ENCODE measurements at regions not wholly inside any gene's neighbourhood (a gene's known extent, or its start where the extent isn't known, plus 50 kb on each side); places are given as distances from the start of the nearest gene placed in this dataset.

DNA sequence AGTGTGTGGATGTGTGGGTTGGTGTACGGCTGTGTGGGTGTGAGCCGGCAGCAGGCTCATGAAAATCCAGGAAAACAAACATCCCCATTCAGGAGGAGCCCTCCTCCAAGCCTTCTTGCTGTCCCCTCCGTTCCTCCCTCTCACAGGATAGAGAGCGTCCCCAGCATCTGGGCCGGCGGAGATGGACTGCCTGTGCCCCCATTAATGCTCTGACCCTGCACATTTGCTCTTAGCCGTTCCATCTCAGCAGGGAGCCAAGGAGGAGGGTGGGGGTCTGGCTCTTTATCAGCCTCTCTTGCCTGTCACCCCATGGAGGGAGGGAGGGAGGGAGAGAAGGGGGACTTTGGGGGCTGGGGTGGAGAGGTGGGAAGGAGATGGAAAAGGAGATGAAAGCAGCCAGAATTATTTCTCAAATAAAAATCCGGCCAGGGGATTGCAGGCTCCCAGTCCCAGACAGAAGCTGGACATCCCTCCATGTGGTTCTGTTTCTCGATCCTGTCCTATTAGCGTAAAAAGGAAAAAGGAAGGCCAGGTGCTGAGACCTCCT is 240.0 kb upstream of the ZFHX3 start:
- Mint-ChIP-seq H3K9me3 (peaks cover 0 to 4% of the 10 kb centered on the region in 2 donors), H3K4me1 (no peaks in the 10 kb centered on the region), H3K27ac (no peak overlapping the region), H3K4me3 (no peak overlapping the region), H3K27me3 (no peaks in the 10 kb centered on the region)
- no peak for DNase-seq
- ATAC-seq: no peak

DNA sequence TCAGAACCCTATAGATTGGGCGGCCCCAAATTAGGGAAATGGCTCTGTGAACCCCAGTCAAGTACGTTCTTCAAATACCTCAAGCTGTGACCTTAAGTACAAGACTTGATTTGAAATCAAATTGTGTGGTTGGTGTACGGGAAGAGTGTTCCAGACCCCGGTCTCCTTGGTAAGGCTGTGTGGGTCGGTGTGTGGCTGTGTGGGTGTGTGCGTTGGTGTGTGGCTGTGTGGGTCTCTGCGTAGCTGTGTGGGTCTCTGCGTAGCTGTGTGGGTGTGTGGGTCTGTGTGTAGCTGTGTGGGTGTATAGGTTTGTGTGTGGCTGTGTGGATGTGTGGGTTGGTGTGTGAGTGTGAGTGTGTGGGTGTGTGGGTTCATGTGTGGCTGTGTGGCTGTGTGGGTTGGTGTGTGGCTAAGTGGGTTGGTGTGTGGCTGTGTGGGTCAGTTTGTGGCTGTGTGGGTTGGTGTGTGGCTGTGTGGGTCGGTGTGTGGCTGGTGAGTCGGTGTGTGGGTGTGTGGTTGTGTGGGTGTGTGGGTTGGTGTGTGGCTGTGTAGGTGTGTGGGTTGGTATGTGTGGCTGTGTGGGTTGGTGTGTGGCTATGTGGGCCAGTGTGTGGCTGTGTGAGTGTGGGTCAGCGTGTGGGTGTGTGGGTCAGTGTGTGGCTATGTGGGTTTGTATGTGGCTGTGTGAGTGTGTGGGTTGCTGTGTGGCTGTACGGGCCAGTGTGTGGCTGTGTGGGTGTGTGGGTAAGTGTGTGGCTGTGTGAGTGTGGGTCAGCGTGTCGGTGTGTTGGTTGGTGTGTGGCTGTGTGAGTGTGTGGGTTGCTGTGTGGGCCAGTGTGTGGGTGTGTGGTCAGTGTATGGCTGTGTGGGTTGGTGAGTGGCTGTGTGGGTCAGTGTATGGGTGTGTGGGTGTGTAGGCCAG is 238.7 kb upstream of the ZFHX3 start:
- Mint-ChIP-seq H3K27ac (no peak overlapping the region), H3K4me3 (no peak overlapping the region), H3K4me1 (no peaks in the 10 kb centered on the region), H3K27me3 (no peaks in the 10 kb centered on the region), H3K9me3 (no peaks in the 10 kb centered on the region)
- no peak for DNase-seq
- no peak for ATAC-seq

- Mint-ChIP-seq H3K27ac (no peak overlapping the region), H3K4me3 (no peak overlapping the region), H3K4me1 (no peaks in the 10 kb centered on the region), H3K27me3 (peaks cover 2% of the 10 kb centered on the region), H3K9me3 (no peaks in the 10 kb centered on the region)
- no peak for DNase-seq
- no peak for ATAC-seq
These were observed 237.7 kb upstream of the ZFHX3 start for GRCh38 chr16:73285436-73286201.

- Mint-ChIP-seq H3K9me3 (peaks cover 0 to 14% of the 10 kb centered on the region in 2 donors), H3K27me3 (peaks cover 12% of the 10 kb centered on the region), H3K27ac (no peak overlapping the region), H3K4me1 (no peaks in the 10 kb centered on the region), H3K4me3 (no peak overlapping the region)
- DNase-seq (no peak), ATAC-seq (no peak)
These were observed 232.5 kb upstream of the ZFHX3 start for GRCh38 chr16:73280388-73280787.

DNA sequence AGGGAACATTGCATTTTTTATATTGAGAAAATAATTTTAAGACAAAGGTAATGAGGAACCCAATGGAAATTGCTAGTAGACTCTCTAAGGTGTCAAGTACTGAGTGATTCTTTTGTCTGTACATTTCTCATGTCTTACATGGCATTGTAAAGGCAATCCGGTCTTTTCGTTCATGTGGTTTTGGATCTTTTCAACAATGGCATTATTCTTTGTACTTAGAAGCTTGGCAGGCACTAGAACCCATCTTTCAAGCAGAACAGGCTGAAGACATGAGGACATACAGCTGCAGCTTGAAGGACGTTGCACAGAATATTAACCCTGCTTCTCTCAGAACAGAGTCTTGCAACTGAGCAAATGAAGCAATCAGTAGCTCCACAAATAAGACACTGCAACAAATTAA is 231.5 kb upstream of the ZFHX3 start:
- H3K9me3 Mint-ChIP-seq: peaks cover 0 to 14% of the 10 kb centered on the region in 2 donors
- ATAC-seq: no peak
- no peak for DNase-seq
- H3K27me3 Mint-ChIP-seq: peaks cover 12% of the 10 kb centered on the region
- no peak overlapping the region for H3K27ac Mint-ChIP-seq
- H3K4me1 Mint-ChIP-seq: no peaks in the 10 kb centered on the region
- no peak overlapping the region for H3K4me3 Mint-ChIP-seq

GRCh38 chr16:73277071-73277470 is 229.1 kb upstream of the ZFHX3 start:
- Mint-ChIP-seq H3K9me3 (peaks cover 0 to 14% of the 10 kb centered on the region in 2 donors), H3K4me1 (no peaks in the 10 kb centered on the region), H3K4me3 (no peak overlapping the region), H3K27me3 (peaks cover 12% of the 10 kb centered on the region), H3K27ac (no peak overlapping the region)
- DNase-seq: no peak
- ATAC-seq: no peak

GRCh38 chr16:73275448-73275847 is 227.5 kb upstream of the ZFHX3 start:
- no peaks in the 10 kb centered on the region for H3K4me1 Mint-ChIP-seq
- no peak overlapping the region for H3K27ac Mint-ChIP-seq
- DNase-seq: no peak
- peaks cover 9% of the 10 kb centered on the region for H3K27me3 Mint-ChIP-seq
- peaks cover 0 to 14% of the 10 kb centered on the region in 2 donors for H3K9me3 Mint-ChIP-seq
- no peak overlapping the region for H3K4me3 Mint-ChIP-seq
- no peak for ATAC-seq

DNA sequence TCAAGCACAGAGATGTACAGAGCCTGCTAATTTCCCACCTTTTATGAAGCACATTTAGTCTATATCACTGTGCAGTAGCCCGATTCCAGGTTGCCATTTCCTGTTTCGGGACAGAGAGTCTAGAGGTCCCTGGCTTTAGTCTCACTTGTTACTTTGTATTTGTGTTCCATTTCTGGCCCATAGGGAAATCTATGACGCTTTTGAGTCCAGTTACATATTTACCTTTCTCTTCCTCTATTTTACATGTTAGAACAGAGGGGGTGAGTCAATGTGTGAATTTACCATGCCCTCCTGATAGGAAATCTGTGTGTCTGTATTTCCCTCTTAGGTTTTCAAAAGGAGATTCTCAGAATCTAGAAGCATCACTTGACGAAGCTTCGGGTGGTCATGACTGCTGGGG is 227.1 kb upstream of the ZFHX3 start:
- H3K4me3 Mint-ChIP-seq: no peak overlapping the region
- H3K9me3 Mint-ChIP-seq: peaks cover 0 to 14% of the 10 kb centered on the region in 2 donors
- H3K4me1 Mint-ChIP-seq: no peaks in the 10 kb centered on the region
- DNase-seq (no peak), ATAC-seq (no peak)
- no peak overlapping the region for H3K27ac Mint-ChIP-seq
- peaks cover 4% of the 10 kb centered on the region for H3K27me3 Mint-ChIP-seq

DNA sequence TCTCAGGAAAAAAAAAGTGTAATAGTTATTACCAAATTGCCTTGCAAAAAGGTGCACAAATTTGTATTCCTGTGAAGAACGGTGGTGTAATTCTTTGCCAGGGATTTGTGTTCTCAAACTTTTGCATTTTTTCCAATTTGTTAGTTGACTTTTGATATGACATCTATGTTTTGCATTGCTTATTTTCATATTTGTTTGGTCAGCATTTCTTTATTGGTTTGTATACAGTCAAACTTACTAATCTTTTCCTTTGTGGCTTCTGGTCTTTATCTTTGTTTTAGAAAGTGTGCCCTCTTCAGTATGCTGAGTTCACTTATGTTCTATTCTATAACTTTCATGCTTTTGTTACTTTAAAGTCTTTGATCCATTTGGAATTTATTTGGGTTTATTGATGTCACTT is 226.2 kb upstream of the ZFHX3 start:
- Mint-ChIP-seq H3K27ac (no peak overlapping the region), H3K4me1 (no peaks in the 10 kb centered on the region), H3K27me3 (no peaks in the 10 kb centered on the region), H3K4me3 (no peak overlapping the region), H3K9me3 (peaks cover 0 to 14% of the 10 kb centered on the region in 2 donors)
- no peak for ATAC-seq
- no peak for DNase-seq

- peaks cover 0 to 3% of the 10 kb centered on the region in 2 donors for H3K9me3 Mint-ChIP-seq
- DNase-seq: no peak
- H3K4me1 Mint-ChIP-seq: no peaks in the 10 kb centered on the region
- ATAC-seq: no peak
- H3K27ac Mint-ChIP-seq: no peak overlapping the region
- H3K4me3 Mint-ChIP-seq: no peak overlapping the region
- no peaks in the 10 kb centered on the region for H3K27me3 Mint-ChIP-seq
These were observed 220.6 kb upstream of the ZFHX3 start for GRCh38 chr16:73268366-73268993.

DNA sequence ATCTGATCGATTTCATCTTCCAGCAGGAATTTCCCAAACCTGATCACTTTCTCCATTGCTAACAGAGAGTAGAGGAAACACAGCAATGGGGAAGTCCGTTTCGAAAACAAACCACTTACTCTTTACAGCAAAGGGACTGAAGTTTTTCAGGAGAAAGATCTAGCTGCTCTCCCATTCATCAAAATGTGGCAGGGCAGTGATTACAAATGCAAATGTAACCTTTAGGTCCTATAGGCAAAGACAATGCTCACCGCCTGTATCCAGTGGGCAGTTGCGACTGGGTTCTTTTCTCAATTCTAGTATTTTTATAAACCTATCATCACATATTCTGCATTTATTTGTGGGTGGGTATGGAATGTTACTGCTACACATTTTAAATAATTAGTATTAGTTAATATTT is 218.0 kb upstream of the ZFHX3 start:
- Mint-ChIP-seq H3K27me3 (no peaks in the 10 kb centered on the region), H3K9me3 (peaks cover 7 to 16% of the 10 kb centered on the region in 2 donors), H3K4me1 (no peaks in the 10 kb centered on the region), H3K27ac (no peak overlapping the region), H3K4me3 (no peak overlapping the region)
- DNase-seq (no peak), ATAC-seq (no peak)

GRCh38 chr16:73265124-73265837 is 217.4 kb upstream of the ZFHX3 start:
- Mint-ChIP-seq H3K27me3 (no peaks in the 10 kb centered on the region), H3K4me1 (no peaks in the 10 kb centered on the region), H3K4me3 (no peak overlapping the region), H3K9me3 (peaks cover 7 to 16% of the 10 kb centered on the region in 2 donors), H3K27ac (no peak overlapping the region)
- no peak for ATAC-seq
- no peak for DNase-seq

GRCh38 chr16:73262931-73263330 is 215.0 kb upstream of the ZFHX3 start:
- H3K4me1 Mint-ChIP-seq: no peaks in the 10 kb centered on the region
- ATAC-seq (no peak), DNase-seq (no peak)
- peaks cover 7 to 16% of the 10 kb centered on the region in 2 donors for H3K9me3 Mint-ChIP-seq
- no peaks in the 10 kb centered on the region for H3K27me3 Mint-ChIP-seq
- H3K4me3 Mint-ChIP-seq: no peak overlapping the region
- no peak overlapping the region for H3K27ac Mint-ChIP-seq

DNA sequence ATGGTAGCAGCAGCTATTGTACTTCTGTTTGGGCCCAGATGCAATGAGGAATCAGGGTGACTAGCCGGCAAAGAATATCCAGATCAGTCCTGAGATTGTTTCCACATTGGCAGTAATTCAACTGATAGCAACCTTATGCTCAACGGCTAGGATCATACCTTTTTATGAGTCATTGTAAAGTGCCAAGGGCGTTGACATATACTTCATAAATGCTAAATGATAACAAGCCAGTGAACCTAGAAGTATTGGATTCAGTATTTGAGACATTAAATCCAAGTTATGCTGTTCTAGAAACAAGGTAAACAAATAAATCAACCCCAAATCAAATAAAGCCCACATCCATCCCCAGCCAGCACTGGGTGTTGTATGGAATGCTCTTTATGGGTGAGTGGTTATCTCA is 207.1 kb upstream of the ZFHX3 start:
- no peaks in the 10 kb centered on the region for H3K9me3 Mint-ChIP-seq
- H3K27ac Mint-ChIP-seq: no peak overlapping the region
- H3K4me3 Mint-ChIP-seq: no peak overlapping the region
- no peak for ATAC-seq
- no peak for DNase-seq
- no peaks in the 10 kb centered on the region for H3K27me3 Mint-ChIP-seq
- H3K4me1 Mint-ChIP-seq: no peaks in the 10 kb centered on the region

GRCh38 chr16:73253922-73254480 is 206.1 kb upstream of the ZFHX3 start:
- no peak for DNase-seq
- H3K27me3 Mint-ChIP-seq: no peaks in the 10 kb centered on the region
- H3K4me3 Mint-ChIP-seq: no peak overlapping the region
- no peaks in the 10 kb centered on the region for H3K9me3 Mint-ChIP-seq
- no peak for ATAC-seq
- H3K27ac Mint-ChIP-seq: no peak overlapping the region
- H3K4me1 Mint-ChIP-seq: no peaks in the 10 kb centered on the region

Data from stimulated activated naive CD8-positive, alpha-beta T cell treated with anti-CD3 and anti-CD28 coated beads, Interleukin-15, amount 100 ng/mL, for 72 hours (primary cell).